ENCODE measurements at regions not wholly inside any gene's neighbourhood (a gene's known extent, or its start where the extent isn't known, plus 50 kb on each side); places are given as distances from the start of the nearest gene placed in this dataset.

GRCh38 chr11:121367844-121368225 lies 75.3 kb downstream of the SC5D start:
- no peaks in the 10 kb centered on the region for H3K27me3 ChIP-seq
- no peak for DNase-seq
- H3K27ac ChIP-seq = no peak overlapping the region
- no peak for TF ChIP-seq CTCF (IDR thresholded peaks at IDR 0.05)
- TF ChIP-seq POLR2A (IDR thresholded peaks at IDR 0.05) = no peak
- H3K36me3 ChIP-seq = no peaks in the 10 kb centered on the region
- H3K4me3 ChIP-seq = no peak overlapping the region
- no peaks in the 10 kb centered on the region for H3K9me3 ChIP-seq
- peaks cover 0 to 4% (median 2%) of the 10 kb centered on the region in 4 donors for H3K4me1 ChIP-seq

- H3K9me3 ChIP-seq = no peaks in the 10 kb centered on the region
- H3K27me3 ChIP-seq = no peaks in the 10 kb centered on the region
- no peak for TF ChIP-seq POLR2A (IDR thresholded peaks at IDR 0.05)
- no peak for DNase-seq
- no peaks in the 10 kb centered on the region for H3K36me3 ChIP-seq
- peaks cover 0 to 5% (median 2%) of the 10 kb centered on the region in 4 donors for H3K4me1 ChIP-seq
- H3K27ac ChIP-seq = no peak overlapping the region
- no peak overlapping the region for H3K4me3 ChIP-seq
Observed at GRCh38 chr11:121368364-121369240, 76.0 kb downstream of the SC5D start.

GRCh38 chr11:121369366-121369765 lies 76.8 kb downstream of the SC5D start:
- no peaks in the 10 kb centered on the region for H3K27me3 ChIP-seq
- TF ChIP-seq CTCF (IDR thresholded peaks at IDR 0.05) (no peak), POLR2A (IDR thresholded peaks at IDR 0.05) (no peak)
- no peak overlapping the region for H3K4me3 ChIP-seq

GRCh38 chr11:121372028-121372427 lies 79.5 kb downstream of the SC5D start:
- Histone ChIP-seq H3K27ac (peak overlapping the region in 1 of 4 donors; percentile 14), H3K9me3 (no peaks in the 10 kb centered on the region), H3K27me3 (no peaks in the 10 kb centered on the region), H3K4me1 (peaks cover 0 to 5% (median under 1%) of the 10 kb centered on the region in 4 donors), H3K4me3 (no peak overlapping the region), H3K36me3 (no peaks in the 10 kb centered on the region)
- peak in 1 of 3 donors; percentile 52 for DNase-seq
- TF ChIP-seq POLR2A (IDR thresholded peaks at IDR 0.05) (no peak), CTCF (IDR thresholded peaks at IDR 0.05) (no peak)

More at GRCh38 chr11:121369366-121369765, 76.8 kb downstream of the SC5D start:
- no peak for DNase-seq
- Histone ChIP-seq H3K9me3 (no peaks in the 10 kb centered on the region), H3K27ac (no peak overlapping the region), H3K4me1 (peaks cover 0 to 5% (median 2%) of the 10 kb centered on the region in 4 donors), H3K36me3 (no peaks in the 10 kb centered on the region)

GRCh38 chr11:121372671-121373429 lies 79.3 kb upstream of the SORL1 start:
- TF ChIP-seq CTCF (IDR thresholded peaks at IDR 0.05) (no peak), POLR2A (IDR thresholded peaks at IDR 0.05) (no peak)
- peaks cover 0 to 5% (median 0%) of the 10 kb centered on the region in 4 donors for H3K4me1 ChIP-seq
- no peaks in the 10 kb centered on the region for H3K36me3 ChIP-seq
- peak overlapping the region in 1 of 4 donors; percentile 6 for H3K27ac ChIP-seq
- no peaks in the 10 kb centered on the region for H3K9me3 ChIP-seq
- no peak overlapping the region for H3K4me3 ChIP-seq
- DNase-seq = peak in 1 of 3 donors; percentile 31
- no peaks in the 10 kb centered on the region for H3K27me3 ChIP-seq

Data from Peyer's patch (tissue), 4 donors.